HG03097 (cell line): ENCODE measurements at regions not wholly inside any gene's neighbourhood (a gene's known extent, or its start where the extent isn't known, plus 50 kb on each side); places are given as distances from the start of the nearest gene placed in this dataset.

Experiments used
- ATAC-seq: cut with Tn5 transposase; IDR thresholded peaks from one replicate; pipeline ENCODE4 v1.9.1; 2021; ENCODE audit not compliant: unreplicated experiment, low FRiP score

DNA sequence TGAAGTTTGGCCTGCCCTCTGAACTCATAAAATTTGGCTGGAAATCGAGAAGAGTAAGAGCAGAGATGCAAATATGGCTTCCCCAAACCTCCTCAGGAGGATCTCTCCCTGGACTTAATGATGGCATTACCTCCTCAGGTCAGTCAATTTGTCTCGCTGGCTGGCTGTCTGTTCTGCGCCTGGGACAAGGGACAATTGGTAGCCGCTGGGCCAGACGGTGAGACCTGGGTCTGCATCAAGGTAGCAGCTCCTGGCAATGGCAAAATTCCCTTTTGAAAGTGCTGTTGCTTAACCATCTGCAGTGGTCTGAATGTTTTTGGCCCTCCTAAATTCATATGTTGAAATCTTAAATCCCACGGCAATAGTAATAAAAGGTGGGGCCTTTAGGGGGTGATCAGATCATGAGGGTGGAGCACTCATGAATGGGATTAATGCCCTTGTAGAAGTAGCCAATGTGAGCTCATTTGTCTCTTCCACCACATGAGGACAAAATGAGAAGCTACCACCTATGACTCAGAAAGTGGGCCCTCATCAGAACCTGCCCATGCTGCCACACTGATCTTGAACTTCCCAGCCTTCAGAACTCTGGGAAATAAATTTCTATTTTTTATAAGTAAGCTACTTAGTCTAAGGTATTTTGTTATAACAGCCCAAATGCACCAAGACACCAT lies 439.3 kb upstream of the KLF4 start:
- ATAC-seq = no peak

GRCh38 chr9:107927276-107927675 lies 437.7 kb upstream of the KLF4 start:
- ATAC-seq = no peak

GRCh38 chr9:107925749-107926297 lies 436.3 kb upstream of the KLF4 start:
- ATAC-seq = no peak

DNA sequence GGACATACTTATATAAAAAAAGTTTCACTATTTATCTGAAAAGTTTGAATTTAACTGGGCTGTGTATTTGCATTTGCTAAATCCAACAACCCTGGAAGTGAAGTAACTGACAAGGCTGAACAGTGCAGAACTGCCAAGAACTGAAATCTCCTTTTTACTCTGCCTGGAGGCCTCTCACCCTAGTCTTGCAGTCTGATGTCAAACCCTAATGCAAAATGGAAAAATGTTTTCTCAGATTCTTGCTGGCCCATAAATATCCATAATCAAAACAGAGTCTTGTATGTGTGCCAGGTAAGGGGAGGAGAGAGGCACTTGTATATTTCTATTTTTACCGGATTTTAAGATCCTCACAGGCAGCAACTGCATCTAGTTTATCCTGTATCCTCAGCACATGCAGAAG lies 432.7 kb upstream of the KLF4 start:
- ATAC-seq = no peak

DNA sequence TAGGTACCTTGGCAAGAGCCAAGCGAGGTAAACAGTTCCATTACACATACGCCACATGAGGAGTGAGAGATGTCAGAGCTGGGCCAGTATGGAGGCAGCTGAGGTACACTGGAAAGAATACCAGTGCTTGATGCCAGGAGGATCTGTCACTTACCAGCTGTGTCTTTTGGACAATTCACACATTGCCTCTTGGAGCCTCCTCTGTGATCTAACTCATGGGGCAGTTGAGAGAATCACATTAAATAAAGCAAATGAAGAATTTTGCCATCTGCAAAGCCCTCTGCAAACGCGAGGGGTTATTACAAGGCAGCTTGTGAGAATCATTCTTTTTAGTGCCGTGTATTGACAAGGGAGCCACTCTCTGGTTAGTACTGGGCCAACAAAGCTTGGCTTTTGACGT lies 429.7 kb upstream of the KLF4 start:
- ATAC-seq = no peak

DNA sequence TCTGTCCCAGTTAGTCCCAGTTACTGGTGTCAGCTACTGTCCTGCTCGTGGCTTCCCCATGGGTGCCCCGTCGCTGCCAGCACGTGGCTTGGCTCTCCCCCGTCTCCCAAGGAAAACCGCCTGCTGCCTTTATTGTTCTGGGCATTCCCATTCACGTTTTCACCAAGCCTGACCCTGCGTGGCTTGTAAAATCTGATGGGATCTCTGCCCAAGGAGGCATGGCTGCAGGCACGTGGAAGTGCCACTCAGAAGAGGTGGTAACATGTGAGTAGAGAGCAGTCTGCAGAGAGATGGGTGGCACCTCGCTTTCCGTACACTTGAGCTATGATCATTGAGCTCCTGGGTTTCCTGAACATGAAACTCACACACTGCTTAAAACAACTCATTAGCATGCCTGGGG lies 429.2 kb upstream of the KLF4 start:
- ATAC-seq = no peak

DNA sequence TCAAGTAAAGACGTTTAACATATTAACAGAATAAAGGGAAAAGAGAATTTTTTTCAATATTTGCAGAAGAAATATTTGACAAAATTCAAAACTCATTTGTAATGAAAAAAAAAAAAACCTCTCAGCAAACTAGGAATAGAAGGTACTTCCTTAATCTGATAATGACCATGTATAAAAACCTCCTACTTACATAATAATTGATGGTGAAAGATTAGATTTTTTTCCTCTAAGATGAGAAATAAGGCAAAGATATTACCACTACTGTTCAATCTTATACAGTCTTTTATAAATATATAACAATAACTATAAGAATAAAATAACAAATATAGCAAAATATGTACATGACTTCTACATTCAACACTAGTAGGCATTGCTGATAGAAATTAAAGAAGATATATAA lies 424.6 kb upstream of the KLF4 start:
- ATAC-seq = no peak

GRCh38 chr9:107907715-107908114 lies 418.1 kb upstream of the KLF4 start:
- ATAC-seq = no peak

GRCh38 chr9:107907255-107907654 lies 417.7 kb upstream of the KLF4 start:
- ATAC-seq = no peak

GRCh38 chr9:107906074-107906473 lies 416.5 kb upstream of the KLF4 start:
- no peak for ATAC-seq

- no peak for ATAC-seq
Observed at GRCh38 chr9:107905308-107906020, 415.9 kb upstream of the KLF4 start.

GRCh38 chr9:107899961-107900330 lies 410.4 kb upstream of the KLF4 start:
- no peak for ATAC-seq

DNA sequence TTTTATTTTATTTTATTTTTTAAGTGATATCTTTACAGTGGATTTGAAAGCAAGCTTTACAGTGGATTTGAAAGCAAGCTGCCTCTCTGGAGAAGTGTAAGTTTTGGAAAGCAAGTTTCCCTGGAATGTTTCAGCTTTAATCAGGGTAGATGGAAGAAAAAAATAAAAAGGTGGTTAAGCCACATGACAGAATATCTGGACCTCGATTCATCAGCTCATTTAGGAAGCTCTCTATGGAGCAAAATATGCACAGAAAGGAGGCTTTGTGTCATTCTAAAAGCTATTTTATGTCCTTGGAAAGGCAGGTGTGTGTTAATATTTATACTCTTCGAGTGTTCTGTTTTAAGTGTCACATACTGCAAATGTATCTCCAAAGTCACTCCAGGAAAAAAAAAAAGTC lies 409.2 kb upstream of the KLF4 start:
- no peak for ATAC-seq

DNA sequence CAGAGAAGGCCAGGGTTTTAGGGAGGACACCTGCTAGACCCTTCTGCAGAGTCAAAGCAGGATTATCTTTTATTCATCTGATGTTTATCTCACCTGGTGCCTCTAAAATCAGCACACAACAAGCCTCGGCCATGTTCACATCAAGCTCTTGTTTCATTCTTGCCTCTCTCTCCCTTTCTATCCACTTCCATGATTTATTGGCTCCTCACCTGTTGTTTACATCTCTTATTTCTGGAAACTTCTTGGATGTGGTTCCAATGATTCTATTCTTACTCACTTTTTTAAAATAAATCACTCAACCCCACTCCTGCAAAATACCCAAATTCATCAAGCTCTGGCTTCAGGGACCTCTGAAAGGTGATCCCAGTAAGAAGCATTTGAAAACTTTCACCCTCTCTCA lies 407.0 kb upstream of the KLF4 start:
- ATAC-seq = no peak

DNA sequence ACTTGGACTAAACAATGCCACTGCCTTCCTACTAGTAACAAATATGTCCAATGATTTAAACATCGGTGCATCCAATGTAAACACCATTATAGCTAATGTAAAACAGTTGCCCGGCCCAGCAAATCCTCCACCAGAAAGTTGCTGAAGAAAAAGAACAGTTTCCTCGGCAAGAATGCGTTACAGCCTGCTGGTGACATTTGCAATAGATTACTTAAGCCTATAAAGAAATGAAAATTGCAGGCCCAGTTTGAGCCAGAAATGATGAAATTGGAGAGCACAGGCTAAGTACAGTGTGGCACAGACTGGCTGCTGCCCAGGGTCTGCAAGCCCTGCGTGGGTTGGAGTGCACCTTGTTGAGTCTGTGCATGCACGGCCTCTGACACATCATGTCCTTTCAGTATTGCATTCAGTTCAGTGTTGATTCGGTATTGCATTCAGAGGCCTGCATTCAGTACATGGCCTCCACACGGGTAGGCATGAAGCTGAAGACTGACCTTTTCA lies 406.0 kb upstream of the KLF4 start:
- ATAC-seq = no peak

DNA sequence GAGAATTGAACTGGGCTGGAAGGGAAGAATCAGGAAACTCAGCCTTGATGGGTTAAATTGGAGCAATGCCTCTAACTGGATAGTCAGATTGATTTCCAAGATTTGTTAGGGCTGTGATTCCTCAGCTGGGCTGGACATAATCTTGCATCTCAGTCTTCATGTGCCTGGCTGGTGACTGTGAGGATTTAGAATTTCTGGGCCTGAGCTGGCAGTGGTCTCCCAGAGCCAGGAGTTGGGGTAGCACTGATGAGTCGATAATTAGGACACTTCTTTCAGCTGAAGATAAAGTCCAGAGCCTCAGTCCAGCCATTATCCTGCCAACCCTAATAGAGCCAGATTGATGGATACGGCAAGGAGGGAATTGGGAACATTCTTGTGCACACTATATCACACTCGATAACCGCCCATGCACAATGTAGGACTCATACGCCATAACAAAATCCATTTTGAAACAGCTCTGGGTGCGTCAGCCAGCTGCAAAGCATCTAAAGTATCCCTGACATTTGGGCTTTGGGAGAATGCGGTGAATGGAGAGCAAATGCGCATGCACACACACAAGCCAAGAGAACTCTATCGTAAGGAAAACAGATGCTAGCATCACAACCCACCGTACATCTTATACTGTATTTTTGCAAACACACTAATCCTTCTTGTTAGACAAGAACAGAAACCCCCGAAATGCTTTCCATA lies 405.1 kb upstream of the KLF4 start:
- no peak for ATAC-seq

DNA sequence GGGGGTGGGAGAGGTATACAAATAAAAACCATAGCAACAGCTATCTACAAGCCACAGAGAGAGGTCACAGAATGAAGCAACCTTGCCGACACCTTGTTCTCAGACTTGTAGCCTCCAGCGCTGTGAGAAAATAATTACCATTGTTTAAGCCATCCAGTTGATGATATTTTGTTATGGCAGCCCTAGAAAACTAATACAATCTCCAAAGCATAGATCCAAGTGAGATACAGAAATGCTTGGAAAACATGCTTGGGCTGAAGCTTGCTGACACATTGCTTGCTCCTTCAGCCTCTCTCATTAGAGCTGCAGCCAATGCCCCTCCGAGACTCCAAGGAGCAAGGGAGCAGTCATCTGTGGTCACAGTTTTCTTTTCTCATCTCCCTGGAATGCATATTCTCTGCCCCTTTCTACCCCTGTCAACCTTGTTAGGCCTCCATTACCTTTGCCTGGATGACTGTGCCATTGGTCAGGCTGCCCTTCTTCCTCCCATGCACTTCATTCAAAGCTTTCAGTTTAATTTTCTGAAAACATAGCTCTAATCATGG lies 401.4 kb upstream of the KLF4 start:
- ATAC-seq = no peak

DNA sequence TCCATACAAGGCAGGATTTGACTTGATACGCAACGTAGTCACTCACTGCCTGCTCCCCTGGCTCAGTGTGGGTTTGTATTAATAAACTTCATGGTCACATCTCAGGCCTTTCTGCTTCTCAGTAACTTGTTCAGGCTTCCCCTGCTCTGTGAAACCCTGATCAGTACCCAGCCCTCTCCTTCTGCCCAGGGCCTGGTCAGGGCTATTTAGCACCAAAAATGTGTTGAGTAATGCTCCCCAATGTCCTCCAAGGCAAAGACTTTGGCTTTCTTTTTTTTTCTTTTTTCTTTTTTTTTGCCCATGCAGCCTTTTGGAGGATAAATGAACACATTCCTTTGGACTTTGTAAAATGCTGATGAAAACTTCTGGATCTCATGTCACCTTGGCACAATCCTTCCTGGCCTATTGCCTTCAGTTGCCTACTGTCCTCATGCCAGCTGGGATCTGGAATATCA lies 399.2 kb upstream of the KLF4 start:
- no peak for ATAC-seq

GRCh38 chr9:107886826-107887225 lies 397.3 kb upstream of the KLF4 start:
- no peak for ATAC-seq

- peak; percentile 88 for ATAC-seq
Observed at GRCh38 chr9:107883496-107884124, 394.0 kb upstream of the KLF4 start.
